ENCODE measurements at regions not wholly inside any gene's neighbourhood (a gene's known extent, or its start where the extent isn't known, plus 50 kb on each side); places are given as distances from the start of the nearest gene placed in this dataset.

DNA sequence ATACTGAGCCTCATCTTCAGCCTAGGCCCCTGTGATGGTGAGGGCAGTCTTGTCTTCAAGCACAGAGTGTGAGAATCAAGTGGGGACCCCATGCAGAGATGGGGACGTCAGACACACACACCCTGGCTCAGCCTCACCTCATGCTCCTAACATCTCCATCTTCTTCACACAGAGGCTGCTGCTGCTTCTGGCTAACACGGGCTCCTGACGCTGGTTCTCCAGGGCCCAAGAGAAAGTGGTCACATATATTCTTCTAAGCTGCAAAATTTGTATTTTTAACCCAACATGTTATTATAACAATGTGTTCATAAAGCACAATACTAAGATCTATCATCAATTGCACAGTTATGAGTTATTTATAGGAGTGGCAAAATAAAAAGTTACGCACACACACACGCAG is 101.2 kb downstream of the VPREB1 start (continued):
- TF ChIP-seq, protein P1, sequence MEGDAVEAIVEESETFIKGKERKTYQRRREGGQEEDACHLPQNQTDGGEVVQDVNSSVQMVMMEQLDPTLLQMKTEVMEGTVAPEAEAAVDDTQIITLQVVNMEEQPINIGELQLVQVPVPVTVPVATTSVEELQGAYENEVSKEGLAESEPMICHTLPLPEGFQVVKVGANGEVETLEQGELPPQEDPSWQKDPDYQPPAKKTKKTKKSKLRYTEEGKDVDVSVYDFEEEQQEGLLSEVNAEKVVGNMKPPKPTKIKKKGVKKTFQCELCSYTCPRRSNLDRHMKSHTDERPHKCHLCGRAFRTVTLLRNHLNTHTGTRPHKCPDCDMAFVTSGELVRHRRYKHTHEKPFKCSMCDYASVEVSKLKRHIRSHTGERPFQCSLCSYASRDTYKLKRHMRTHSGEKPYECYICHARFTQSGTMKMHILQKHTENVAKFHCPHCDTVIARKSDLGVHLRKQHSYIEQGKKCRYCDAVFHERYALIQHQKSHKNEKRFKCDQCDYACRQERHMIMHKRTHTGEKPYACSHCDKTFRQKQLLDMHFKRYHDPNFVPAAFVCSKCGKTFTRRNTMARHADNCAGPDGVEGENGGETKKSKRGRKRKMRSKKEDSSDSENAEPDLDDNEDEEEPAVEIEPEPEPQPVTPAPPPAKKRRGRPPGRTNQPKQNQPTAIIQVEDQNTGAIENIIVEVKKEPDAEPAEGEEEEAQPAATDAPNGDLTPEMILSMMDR (IDR thresholded peaks at IDR 0.05; ENCODE audit: control extremely low read depth in 1 of 3, insufficient read depth in 1 of 3, low read depth in 1 of 3, low read length in 3 of 3): no peak
- no peak for TF ChIP-seq CBX8 (IDR thresholded peaks at IDR 0.05; ENCODE audit: borderline replicate concordance, low read depth, low read length)

Data from H1 (cell line).